GM12878 (cell line): ENCODE measurements at regions not wholly inside any gene's neighbourhood (a gene's known extent, or its start where the extent isn't known, plus 50 kb on each side); places are given as distances from the start of the nearest gene placed in this dataset.

ENCODE experiments used
- ATAC-seq: fragments of 200-7000 bp; cut with Tn5 transposase; 3 replicates; pipeline ENCODE4 v1.9.1; 2020; ENCODE audit warnings: mild to moderate bottlenecking, moderate library complexity
- BruUV-seq: library from RNA; stranded (reverse); fragments of 400-500 nt; replicated peaks from 2 replicates; lab custom pipeline; 2021; lab: Mats Ljungman, UMichigan
- CTCF ChIA-PET: fragments of 300-600 bp; sonication (Branson Sonifier 250); formaldehyde crosslinking; extraction: SDS; loops from one replicate; lab custom pipeline; 2021; ENCODE audit warnings: inconsistent platforms; lab: Yijun Ruan, JAX
- POLR2A ChIA-PET: fragments of 350-600 bp; formaldehyde crosslinking; extraction: SDS; loops from one replicate; lab custom pipeline; 2021; ENCODE audit warnings: inconsistent platforms; lab: Charles Lee
- RAD21 ChIA-PET: fragments of 300-600 bp; sonication (Branson Sonifier 250); formaldehyde crosslinking; loops from one replicate; lab custom pipeline; 2023; ENCODE audit warnings: antibody characterized with exemption; ENCODE audit not compliant: unreplicated experiment; lab: Charles Lee
- SMC1A ChIA-PET: fragments of 300-600 bp; sonication (Branson Sonifier 250); formaldehyde crosslinking; loops from one replicate; lab custom pipeline; 2023; ENCODE audit not compliant: unreplicated experiment, uncharacterized antibody; lab: Charles Lee
- DNase-seq: peaks from one replicate; pipeline ENCODE4 v3.0.0-alpha.2; 2011; ENCODE audit warnings: low read depth, low spot score
- FAIRE-seq: peaks from 3 replicates; lab custom pipeline; 2011; peaks lifted over from hg19 to GRCh38; lab: Jason Lieb, UNC
- H2AFZ ChIP-seq: 2 replicates; pipeline ENCODE4 v1.6.0; 2011; ENCODE audit warnings: low read depth, low read length, control low read depth; ENCODE audit not compliant: control insufficient read depth
- H3K27ac ChIP-seq: 2 replicates; pipeline ENCODE4 v1.5.1; 2011; ENCODE audit warnings: control low read depth; ENCODE audit not compliant: control insufficient read depth, insufficient read depth
- H3K27me3 ChIP-seq, 2 experiments: replicated peaks in 1 of 2; 2 replicates each; pipeline versions ENCODE4 v1.6.0 to v1.6.1; 2011; ENCODE audit warnings: low read length in 1 of 2; ENCODE audit not compliant: control insufficient read depth in 2 of 2, insufficient read depth in 2 of 2
- H3K36me3 ChIP-seq, 2 experiments: 2 replicates each; pipeline ENCODE4 v1.5.1; 2011; ENCODE audit warnings: low read length in 1 of 2; ENCODE audit not compliant: control insufficient read depth in 2 of 2, insufficient read depth in 2 of 2
- H3K4me1 ChIP-seq: 2 replicates; pipeline ENCODE4 v1.6.1; 2011; ENCODE audit warnings: mild to moderate bottlenecking, low read length, moderate library complexity, mixed read lengths; ENCODE audit not compliant: control insufficient read depth, insufficient read depth
- H3K4me2 ChIP-seq: 2 replicates; pipeline ENCODE4 v1.6.0; 2011; ENCODE audit warnings: control low read depth; ENCODE audit not compliant: control insufficient read depth, insufficient read depth
- H3K4me3 ChIP-seq: fragments of 200-600 bp; sonication (generic); 2 replicates; pipeline ENCODE4 v1.5.1; 2016
- H3K79me2 ChIP-seq: 2 replicates; pipeline ENCODE4 v1.6.0; 2011; ENCODE audit warnings: low read length; ENCODE audit not compliant: control insufficient read depth, insufficient read depth
- H3K9ac ChIP-seq: 2 replicates; pipeline ENCODE4 v1.8.0; 2011; ENCODE audit warnings: low read length, control low read depth, mixed read lengths; ENCODE audit not compliant: control insufficient read depth, insufficient read depth
- H3K9me3 ChIP-seq: replicated peaks from 3 replicates; pipeline ENCODE4 v1.5.1; 2011; ENCODE audit warnings: mild to moderate bottlenecking, low read length; ENCODE audit not compliant: control insufficient read depth, insufficient read depth
- H4K20me1 ChIP-seq: 2 replicates; pipeline ENCODE4 v1.6.0; 2011; ENCODE audit not compliant: control insufficient read depth, insufficient read depth
- ASH2L ChIP-seq: fragments of 300-600, 200-600 bp; sonication (generic); IDR thresholded peaks from 2 replicates; pipeline ENCODE4 v1.6.1; 2017; ENCODE audit warnings: low read depth, mild to moderate bottlenecking, borderline replicate concordance
- EZH2 ChIP-seq: IDR thresholded peaks from 2 replicates; pipeline ENCODE4 v1.6.1; 2012; ENCODE audit warnings: low read depth, mild to moderate bottlenecking, control low read depth, inconsistent platforms, low read length, borderline replicate concordance; ENCODE audit not compliant: control insufficient read depth
- KDM1A ChIP-seq: fragments of 200-600 bp; sonication (generic); IDR thresholded peaks from 2 replicates; pipeline ENCODE4 v1.6.1; 2016; ENCODE audit warnings: borderline replicate concordance
- RAD21 ChIP-seq: IDR thresholded peaks from 2 replicates; pipeline ENCODE4 v1.6.1; 2011; ENCODE audit warnings: mild to moderate bottlenecking, low read depth, low read length, moderate library complexity; ENCODE audit not compliant: insufficient read depth
- RBBP5 ChIP-seq: fragments of 200-600 bp; sonication (generic); conservative IDR thresholded peaks from 2 replicates; pipeline ENCODE4 v1.6.1; 2016
- RUNX3 ChIP-seq: IDR thresholded peaks from 2 replicates; pipeline ENCODE4 v1.6.1; 2012; ENCODE audit warnings: low read length, inconsistent platforms
- SRF ChIP-seq, 2 experiments: IDR thresholded peaks; 2 replicates each; pipeline ENCODE4 v1.6.1; 2011; ENCODE audit warnings: low read depth in 2 of 2, low read length in 2 of 2, mild to moderate bottlenecking in 1 of 2, moderate library complexity in 1 of 2
- WGBS: methylation state at CpG from one replicate; pipeline ENCODE4 v1.1.6; 2016; ENCODE audit warnings: low lambda C conversion rate; ENCODE audit not compliant: insufficient replicate concordance, insufficient coverage; ENCODE audit errors: missing lambda C conversion rate; 5-methylcytosine and 5-hydroxymethylcytosine counted together
- in situ Hi-C: fragments of 300-500 bp; cut with MboI; formaldehyde crosslinking; loops from 9 replicates; pipeline ENCODE4 v1.14.3; 2018; ENCODE audit warnings: mixed read lengths
- intact Hi-C: fragments of 100-400 bp; cut with micrococcal nuclease; formaldehyde crosslinking; loops from one replicate; pipeline ENCODE4 v1.14.2; 2022; ENCODE audit not compliant: unreplicated experiment
- TF ChIP-seq, protein P1 (sequence below): fragments of 450-650 bp; IDR thresholded peaks from 2 replicates; pipeline ENCODE4 v1.6.1; 2017; ENCODE audit warnings: mild to moderate bottlenecking
- TF ChIP-seq, protein P2 (sequence below): IDR thresholded peaks from 2 replicates; pipeline ENCODE4 v1.6.1; 2012; ENCODE audit warnings: low read depth, low read length, improper control_type of control experiment

DNA sequence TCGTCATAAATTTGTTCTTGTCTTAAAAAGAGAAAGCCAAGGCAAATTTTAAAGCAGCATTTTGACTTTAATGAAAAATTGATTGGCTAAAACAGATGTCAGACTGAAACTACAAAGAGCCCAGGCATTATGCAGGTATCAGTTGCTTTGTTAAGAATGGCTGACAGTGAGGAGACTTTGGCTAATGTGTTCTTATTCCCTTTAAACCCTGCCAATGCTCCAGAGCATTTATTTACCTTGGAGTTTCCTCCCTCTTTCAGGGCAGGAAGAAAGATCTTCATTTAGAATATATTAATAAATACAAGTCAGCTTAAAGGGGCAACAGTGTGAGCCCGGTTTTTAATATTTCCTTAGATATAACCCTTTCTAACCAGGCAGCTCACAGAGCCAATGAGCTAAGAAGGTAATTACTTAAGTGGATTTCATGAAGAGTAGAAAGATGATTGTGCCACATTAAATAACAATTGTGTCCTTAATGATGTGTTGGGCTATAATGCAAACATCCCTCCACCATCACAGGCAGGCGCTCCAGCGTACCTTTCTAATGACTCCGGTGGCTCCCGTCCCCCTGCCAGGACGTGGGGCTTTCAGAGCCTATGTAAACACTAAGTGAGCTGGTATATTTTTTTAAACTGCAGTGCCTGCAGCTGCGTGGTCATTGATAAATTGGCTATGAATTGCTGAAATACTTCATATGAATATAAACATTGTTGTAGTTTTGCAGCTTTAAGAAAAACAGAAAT, 349.4 kb upstream of the POU3F3 start:
- Histone ChIP-seq H3K9me3 (no peaks in the 10 kb centered on the region), H3K79me2 (no peaks in the 10 kb centered on the region), H3K27me3 (no peaks in the 10 kb centered on the region), H2AFZ (no peak overlapping the region), H3K9ac (no peak overlapping the region), H3K27ac (no peak overlapping the region), H4K20me1 (no peaks in the 10 kb centered on the region), H3K4me3 (no peak overlapping the region), H3K4me1 (no peaks in the 10 kb centered on the region), H3K36me3 (no peaks in the 10 kb centered on the region), H3K4me2 (no peak overlapping the region)
- POLR2A ChIA-PET: no interaction called here
- 39% methylated on average over 8 of the region's 8 CpGs for WGBS
- DNase-seq: no peak
- in situ Hi-C loops: no loop called here
- BruUV-seq: no TSS peak
- TF ChIP-seq ASH2L (no peak), SRF (IDR thresholded peaks at IDR 0.05; ENCODE audit: low read depth in 2 of 2, low read length in 2 of 2) (no peak), RUNX3 (no peak), RAD21 (no peak), KDM1A (no peak), RBBP5 (no peak), EZH2 (no peak)
- TF ChIP-seq, protein P1, sequence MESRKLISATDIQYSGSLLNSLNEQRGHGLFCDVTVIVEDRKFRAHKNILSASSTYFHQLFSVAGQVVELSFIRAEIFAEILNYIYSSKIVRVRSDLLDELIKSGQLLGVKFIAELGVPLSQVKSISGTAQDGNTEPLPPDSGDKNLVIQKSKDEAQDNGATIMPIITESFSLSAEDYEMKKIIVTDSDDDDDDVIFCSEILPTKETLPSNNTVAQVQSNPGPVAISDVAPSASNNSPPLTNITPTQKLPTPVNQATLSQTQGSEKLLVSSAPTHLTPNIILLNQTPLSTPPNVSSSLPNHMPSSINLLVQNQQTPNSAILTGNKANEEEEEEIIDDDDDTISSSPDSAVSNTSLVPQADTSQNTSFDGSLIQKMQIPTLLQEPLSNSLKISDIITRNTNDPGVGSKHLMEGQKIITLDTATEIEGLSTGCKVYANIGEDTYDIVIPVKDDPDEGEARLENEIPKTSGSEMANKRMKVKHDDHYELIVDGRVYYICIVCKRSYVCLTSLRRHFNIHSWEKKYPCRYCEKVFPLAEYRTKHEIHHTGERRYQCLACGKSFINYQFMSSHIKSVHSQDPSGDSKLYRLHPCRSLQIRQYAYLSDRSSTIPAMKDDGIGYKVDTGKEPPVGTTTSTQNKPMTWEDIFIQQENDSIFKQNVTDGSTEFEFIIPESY: no peak
- TF ChIP-seq, protein P2, sequence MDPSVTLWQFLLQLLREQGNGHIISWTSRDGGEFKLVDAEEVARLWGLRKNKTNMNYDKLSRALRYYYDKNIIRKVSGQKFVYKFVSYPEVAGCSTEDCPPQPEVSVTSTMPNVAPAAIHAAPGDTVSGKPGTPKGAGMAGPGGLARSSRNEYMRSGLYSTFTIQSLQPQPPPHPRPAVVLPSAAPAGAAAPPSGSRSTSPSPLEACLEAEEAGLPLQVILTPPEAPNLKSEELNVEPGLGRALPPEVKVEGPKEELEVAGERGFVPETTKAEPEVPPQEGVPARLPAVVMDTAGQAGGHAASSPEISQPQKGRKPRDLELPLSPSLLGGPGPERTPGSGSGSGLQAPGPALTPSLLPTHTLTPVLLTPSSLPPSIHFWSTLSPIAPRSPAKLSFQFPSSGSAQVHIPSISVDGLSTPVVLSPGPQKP: no peak
- no peak for FAIRE-seq
- ATAC-seq: no peak
- SMC1A ChIA-PET: no interaction called here
- intact Hi-C loops: no loop called here
- CTCF ChIA-PET: no interaction called here
- RAD21 ChIA-PET: no interaction called here
